Esophagus muscularis mucosa (tissue), 3 donors: ENCODE measurements at regions not wholly inside any gene's neighbourhood (a gene's known extent, or its start where the extent isn't known, plus 50 kb on each side); places are given as distances from the start of the nearest gene placed in this dataset.

Experiments
- CTCF ChIP-seq, 3 experiments: fragments of 200-600 bp in 2 of 3; fragments of 450-650 bp in 1 of 3; sonication (generic) in 2 of 3; IDR thresholded peaks; one replicate each; pipeline ENCODE4 v1.5.1; 2017 to 2019; ENCODE audit warnings: antibody characterized with exemption in 3 of 3, mild to moderate bottlenecking in 2 of 3, moderate library complexity in 1 of 3
- EP300 ChIP-seq: sonication (generic); formaldehyde crosslinking; IDR thresholded peaks from one replicate; pipeline ENCODE4 v1.6.1; 2017; ENCODE audit warnings: antibody characterized with exemption

GRCh38 chr15:39391230-39391629, 189.6 kb upstream of the THBS1 start:
- TF ChIP-seq CTCF (IDR thresholded peaks at IDR 0.05), result no peak
- no peak for TF ChIP-seq EP300
